Fibroblast of the conjunctiva (primary cell): ENCODE measurements at regions not wholly inside any gene's neighbourhood (a gene's known extent, or its start where the extent isn't known, plus 50 kb on each side); places are given as distances from the start of the nearest gene placed in this dataset.
"Not testable (repeated sequence)": the region's sequence is repeated elsewhere in the genome, so short reads cannot be mapped to it uniquely, and the experiment has no call there.

ENCODE experiments used
- DNase-seq: peaks from one replicate; pipeline ENCODE4 v3.0.0-alpha.2; 2010; ENCODE audit warnings: low read depth

DNA sequence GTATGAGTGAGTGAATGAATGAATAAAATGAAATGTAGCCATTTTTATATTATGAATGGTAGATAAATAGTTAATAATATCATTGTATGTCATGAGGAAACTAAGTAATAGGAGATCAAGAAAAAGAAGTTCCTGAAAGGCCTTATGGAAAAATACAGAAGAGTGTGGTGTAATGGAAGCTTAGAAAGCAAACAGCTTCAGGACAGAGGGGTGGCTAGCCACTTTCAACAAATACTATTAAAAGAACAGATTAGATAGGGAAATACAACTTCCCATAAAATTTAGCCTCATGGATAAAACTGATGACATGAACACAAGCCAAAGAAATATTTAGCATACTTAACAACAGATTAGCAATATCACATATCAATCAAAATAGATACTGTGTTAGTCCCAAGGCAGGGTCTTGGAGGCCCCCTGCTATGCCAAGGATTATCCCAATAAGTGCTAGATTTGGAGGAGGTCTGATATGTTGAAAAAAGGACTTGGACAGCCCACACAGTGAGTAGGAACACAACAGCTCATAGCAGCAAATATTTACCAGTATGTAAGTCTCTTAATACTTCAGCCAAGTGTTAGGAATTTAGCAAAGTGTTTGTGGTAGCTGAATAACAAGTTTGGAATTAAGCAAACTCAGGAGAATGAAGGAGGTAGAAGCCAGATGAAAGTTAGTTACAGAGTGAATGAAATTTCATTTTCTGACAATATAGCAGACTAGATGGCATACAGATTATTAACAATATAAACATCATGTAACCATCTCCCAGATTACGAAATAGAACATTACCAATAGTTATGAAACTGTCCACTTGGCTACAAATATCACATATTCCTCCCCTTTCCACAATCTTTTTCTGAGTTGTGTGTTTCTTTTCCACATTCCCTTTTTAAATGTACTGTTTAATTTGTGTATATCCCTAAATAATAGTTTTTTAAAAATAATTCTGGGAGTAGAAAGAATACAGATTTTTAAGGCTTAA lies 1632.0 kb downstream of the PCDH9 start:
- peak; percentile 57 for DNase-seq

DNA sequence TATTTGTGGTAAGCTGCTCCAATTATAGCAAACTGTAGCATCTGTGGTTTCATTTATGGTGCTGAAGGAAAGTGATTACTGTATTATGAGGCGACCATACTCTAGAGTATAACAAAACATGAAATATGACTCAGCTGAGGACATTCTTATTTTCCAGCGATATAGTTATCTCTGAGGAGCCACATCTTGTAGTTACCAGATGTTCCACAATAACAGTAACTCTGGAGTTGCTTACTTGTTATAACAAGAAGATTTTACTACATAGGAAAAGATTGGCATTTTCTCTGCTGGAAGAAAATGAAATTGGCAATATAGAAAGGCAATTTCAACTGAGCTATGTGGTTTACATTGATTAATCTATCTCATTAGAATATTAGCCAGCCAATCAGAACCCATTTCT lies 1634.2 kb downstream of the PCDH9 start:
- DNase-seq = no peak

DNA sequence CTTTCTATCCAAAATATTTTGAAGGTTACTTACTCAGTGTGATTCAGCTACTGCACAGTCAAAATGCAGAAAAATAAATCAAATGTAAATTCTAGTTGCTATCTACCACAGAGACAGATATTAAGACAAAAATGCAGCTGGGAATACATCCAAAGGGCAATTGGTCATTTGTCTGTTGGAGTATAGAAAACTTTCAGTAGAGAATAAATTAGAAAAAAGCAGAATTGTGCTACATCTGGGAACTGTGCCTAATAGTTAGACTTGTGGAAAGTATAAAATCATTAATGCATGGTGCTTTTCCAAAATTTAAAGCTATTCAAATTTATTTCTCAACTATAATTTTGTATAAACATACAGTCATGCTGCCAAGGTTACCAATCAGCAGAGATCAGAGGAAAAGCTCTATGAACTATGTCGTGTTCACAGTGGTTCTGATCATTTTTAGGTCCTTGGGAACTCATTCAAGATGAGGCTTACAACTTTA lies 1635.8 kb downstream of the PCDH9 start:
- peak; percentile 26 for DNase-seq

DNA sequence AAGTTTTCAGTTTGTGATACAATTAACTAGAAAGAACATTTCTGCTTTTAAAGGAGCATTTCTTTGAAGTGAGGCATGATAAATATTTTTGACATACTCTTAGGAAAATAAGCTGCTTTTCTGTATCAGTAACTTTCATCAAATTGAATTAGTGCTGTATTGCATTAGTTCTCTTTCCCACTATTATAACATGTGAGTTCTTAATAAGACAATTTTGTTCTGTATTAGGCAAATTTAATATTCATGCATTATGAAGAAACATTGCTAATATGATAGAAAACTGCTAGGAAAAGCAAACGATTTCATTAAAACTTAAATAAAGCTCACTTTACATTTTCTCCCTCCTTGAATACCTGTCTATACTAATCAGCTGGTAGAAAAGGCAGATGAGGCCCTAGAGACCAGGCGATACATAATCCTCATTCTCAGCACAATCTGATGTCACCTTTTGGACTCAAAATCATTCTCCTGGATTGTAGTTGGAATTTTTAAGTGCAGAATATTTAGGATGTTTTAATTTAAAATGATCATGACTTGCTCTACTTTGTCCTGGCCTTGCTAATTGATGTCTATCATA lies 1636.8 kb downstream of the PCDH9 start:
- DNase-seq = no peak

DNA sequence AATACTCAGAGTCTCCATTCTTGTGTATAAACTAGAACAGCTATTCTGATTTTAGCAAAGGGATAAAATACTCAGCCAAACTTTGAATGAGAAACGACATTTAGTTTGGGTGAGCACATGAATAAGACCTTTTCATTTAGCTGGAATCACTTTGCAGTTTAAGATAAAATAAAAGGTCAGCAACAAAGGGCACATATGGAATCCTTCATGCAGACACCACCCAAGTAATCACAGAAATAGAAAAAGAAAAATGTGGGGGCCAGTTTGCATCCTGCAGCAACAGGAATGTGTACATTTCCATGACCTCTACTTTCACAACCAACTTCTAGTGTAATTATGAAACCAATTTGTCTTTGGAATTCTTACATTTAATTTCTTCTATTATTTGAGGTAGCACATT lies 1637.4 kb downstream of the PCDH9 start:
- DNase-seq = no peak

DNA sequence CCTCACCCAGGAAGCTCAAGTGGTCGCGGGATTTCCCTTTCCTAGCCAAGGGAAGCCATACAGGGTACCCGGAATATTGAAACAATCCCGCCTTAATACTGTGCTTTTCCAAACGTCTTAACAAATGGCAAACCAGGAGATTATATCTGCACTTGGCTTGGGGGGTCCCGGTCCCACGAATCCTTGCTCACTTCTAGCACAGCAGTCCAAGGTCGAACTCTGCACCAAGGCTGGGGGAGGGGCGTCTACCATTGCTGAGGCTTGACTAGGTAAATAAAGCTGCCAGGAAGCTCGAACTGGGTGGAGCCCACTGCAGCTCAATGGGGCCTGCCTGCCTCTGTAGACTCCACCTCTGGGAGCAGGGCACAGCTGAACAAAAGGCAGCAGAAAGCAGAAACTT lies 1644.8 kb downstream of the PCDH9 start:
- no peak for DNase-seq

DNA sequence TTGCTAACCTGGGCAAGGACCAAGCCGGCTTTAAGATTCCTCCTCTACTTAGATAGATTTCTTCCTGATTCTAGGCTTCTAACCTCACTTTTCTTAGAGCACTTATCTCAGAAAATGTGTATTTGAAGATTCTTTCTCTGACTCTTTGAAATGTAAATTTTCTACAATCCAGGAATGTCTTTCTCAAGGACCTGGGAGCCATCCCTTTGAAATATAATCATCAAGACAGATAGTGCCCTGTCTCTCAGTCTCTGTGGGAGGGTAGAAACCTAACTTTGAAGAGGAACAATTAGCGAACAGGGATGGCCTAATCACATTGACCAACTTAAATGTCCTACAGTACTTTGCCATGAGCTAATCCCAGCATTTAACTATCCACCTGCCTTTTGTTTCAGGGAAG lies 1646.0 kb downstream of the PCDH9 start:
- no peak for DNase-seq

DNA sequence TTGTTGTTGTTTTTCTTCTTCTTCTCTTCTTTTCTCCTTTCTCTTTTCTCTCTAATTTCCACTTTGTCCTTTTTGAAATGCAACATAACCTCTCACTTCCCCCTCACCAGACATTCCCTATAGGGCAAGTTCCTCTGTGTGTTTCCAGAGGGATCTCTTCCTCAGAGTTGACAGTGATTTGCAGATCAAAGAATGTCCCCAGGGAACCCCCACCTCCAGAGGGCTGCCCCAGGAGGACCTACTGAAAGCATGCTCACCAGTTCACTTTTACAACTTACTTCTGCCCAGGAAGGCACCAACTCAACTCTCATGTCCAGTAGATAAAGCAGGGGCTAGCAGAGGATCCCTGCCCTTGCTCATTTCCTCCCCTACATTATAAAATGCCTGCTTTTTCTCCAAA lies 1648.0 kb downstream of the PCDH9 start:
- DNase-seq = no peak

DNA sequence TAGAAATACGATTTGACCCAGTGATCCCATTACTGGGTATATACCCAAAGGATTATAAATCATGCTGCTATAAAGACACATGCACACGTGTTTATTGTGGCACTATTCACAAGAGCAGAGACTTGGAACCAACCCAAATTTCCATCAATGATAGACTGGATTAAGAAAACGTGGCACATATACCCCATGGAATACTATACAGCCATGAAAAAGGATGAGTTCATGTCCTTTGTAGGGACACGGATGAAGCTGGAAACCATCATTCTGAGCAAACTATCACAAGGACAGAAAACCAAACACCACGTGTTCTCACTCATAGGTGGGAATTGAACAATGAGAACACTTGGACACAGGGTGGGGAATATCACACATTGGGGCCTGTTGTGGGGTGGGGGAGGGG lies 1665.6 kb downstream of the PCDH9 start:
- DNase-seq = not testable (repeated sequence)

DNA sequence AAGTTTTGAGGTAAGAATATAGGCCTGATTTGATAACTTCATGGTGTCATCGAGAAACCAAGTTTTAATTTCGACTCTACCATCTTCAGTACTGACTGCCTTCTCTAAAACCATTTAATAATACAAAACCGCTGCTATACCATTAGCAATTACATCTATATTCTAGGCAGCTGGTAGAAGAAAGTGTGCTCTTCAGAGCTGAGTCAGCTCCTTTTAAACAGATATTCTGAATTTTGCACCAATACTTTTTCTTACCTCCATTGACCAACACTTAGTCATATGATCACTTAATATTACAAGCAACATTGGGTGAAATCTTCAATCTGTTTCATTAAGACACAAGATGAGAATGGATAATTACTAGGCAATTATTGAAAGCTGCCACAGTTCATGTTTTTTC lies 1667.8 kb downstream of the PCDH9 start:
- no peak for DNase-seq

DNA sequence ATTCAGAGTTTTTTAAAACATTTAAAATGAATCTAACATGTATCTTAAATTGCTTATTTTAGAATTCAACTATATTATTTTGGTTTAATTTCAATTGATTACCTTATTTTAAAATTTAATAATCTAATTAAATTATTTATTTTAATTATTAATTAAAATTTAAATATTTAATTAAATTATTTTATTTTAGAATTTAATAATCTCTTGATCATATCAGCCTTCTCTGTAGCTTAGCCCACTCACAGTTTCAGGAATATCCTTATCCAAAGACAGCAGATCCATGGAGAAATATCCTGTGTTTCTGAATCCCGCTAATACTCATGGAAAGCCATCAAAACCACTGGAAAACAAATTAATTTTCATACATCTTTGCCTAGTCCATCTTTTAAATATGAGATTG lies 1669.2 kb downstream of the PCDH9 start:
- DNase-seq = no peak

DNA sequence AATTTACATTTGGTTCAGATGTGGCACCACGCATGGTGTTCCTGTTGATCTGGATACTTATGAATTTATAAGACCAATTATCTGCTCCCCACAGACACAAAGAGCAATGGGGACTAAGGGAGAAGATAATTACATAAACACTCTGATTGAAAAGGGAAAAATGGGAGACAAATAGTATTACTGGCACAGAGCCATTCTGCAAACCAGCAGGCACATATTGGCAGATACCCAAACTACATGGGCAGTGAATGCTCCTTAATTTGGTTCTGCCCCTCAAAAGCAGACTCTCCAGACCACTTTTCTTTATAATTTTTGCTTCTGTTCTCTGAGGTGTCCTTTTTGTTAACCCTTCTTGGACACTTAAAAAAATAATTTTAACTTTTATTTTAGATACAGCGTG lies 1674.2 kb downstream of the PCDH9 start:
- no peak for DNase-seq

DNA sequence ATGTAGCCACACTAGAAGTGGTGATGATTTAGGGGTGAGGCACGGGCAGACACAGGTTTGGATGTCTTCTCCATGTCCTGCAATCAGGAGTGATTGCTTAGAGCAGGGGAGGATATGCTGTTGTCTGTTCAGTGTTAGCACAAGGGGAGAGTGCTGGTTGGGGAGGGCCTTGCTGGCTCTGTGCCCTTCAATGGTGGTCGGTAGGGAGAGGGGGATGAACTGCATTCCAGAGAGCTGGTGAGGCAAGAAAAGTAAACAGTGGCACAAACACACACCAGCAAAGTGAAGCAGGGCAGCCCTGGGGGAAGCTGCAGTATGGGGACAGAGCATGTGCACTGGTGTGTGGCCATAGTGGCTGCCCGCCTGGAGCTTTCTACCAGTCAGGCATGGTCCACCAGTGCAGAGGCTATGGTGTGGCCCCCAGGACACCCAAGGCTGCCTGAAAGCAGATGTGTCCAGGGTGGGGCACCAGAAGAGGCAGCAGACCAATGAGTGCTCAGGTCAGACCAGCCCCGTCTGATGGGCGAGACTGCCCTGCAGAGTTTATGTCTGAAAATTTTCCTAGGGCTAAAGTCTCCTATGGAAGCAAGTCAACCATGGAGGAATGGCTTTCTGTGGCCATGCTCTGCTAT lies 1676.9 kb downstream of the PCDH9 start:
- no peak for DNase-seq

DNA sequence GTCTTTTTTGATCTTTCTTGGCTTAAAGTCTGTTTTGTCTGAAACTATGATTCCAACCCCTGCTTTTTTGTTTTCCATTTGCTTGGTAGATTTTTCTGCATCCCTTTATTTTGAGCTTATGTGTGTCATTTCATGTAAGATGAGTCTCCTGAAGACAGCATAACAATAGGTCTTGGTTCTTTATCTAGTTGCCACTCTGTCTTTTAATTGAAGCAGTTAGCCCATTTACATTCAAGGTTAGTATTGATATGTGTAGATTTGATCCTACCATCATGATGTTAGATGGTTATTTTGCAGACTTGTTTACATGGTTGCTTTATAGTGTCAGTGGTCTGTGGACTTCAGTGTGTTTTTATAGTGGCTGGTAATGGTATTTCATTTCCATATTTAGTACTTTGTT lies 1678.9 kb downstream of the PCDH9 start:
- DNase-seq = no peak

DNA sequence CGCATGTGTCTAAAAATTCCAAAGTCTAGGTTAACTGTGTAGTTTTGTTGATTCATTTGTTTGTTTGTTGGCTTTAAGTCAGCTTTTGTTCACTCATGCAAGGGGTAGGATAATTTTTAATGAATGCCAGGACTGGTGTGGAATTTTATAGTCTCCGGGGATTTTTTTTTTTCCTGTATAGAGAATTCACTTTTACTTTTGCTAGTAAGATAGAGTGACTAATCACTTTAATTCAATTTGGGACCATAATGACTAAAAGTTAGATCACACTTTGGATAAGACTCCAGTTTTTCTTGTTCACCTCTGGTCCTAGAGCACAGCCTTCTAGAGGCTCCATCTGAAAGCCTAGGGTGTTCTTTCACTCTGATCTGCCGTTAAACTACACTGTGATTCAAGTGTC lies 1690.0 kb downstream of the PCDH9 start:
- DNase-seq = peak; percentile 37

DNA sequence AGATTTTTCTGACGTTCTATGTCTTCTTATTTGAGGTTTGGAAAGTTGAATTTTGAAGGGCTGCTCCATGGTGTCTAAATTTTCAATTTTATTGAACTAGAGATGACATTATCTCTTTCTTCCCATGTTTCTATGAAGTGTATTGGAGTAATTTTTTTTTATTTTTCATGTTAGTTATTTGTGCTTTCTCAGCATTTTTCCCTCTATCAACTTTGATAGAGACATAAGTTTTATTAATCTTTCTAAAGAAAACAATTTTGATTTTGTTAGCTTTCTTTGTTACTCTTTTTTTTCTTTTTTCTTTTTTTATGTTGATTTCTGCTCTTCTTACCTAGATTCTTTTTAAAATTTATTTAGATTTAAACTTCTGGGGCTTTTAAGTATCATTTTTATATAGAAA lies 1694.8 kb downstream of the PCDH9 start:
- no peak for DNase-seq

DNA sequence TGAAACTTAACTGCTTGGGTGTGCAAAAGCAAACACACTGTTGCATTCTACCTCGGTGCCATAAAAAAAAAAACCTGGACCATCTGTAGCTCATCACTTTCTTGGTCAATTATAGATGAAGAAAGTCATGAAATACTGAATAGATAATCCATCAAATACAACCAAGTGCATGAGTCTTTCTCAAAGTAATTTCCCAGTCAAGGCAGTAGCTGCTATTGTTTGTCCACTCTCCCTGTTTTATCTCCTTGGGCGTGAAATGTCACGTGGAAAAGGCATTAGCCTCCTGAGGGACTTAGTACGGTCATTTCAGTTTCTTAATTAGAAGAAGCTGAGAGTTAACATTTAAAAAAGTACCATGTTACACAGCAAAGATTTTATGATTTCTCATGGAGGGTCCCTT lies 1697.9 kb downstream of the PCDH9 start:
- DNase-seq = no peak

DNA sequence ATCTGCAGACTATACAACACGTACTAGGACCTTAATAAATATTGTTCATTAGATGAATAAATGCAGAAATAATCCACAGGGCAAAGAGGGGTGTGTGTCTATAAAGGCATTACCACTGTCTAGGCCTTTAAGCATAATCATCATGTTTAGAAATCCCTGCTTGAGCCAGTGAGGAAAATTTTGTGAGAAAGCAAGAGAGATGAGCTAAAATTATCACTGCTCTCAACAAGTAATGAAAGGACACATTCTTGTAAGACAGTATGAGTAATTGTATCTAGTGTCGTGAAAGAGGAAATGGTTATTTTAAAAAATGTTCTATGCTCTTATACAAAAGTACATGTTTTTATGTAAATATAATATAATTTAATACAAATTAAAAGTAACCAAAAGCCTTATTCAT lies 1699.4 kb downstream of the PCDH9 start:
- DNase-seq = no peak

DNA sequence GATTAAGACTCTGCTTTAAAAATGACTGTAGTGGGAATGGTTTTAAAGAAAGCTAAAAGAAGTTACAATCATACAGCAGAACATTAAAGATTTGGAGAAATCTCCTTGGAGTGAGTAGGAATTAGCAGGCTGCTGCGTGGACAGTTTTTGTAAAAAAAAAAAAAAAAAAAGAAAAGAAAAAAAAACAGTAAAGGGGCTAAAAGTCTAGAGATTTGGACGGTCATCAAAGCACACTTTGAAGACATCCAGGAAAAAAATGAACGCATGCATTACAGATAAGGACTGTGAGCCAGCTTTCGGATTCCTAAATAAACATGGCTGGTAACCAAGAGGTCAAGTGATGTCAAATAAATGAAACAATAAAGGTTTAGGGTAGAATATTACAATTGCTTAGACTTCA lies 1700.6 kb downstream of the PCDH9 start:
- no peak for DNase-seq

DNA sequence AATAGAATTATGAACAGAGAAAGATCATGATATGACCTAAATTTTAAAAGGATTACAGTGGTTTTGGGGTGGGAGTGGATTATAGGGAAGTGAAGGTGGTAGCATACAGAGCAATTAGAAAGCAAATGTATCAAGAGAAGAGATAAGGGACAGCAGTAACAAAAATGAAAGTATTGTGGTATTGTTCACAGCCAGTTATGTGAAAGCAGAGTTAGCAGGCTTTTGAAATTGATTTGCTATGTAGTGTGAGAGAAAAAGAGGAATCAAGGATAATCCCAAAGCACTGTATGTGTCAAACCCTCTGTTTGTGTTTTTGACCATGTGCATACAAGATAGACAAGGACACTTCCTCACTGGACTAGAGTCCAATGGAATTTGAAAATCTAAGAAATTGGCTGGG lies 1721.4 kb downstream of the PCDH9 start:
- no peak for DNase-seq

DNA sequence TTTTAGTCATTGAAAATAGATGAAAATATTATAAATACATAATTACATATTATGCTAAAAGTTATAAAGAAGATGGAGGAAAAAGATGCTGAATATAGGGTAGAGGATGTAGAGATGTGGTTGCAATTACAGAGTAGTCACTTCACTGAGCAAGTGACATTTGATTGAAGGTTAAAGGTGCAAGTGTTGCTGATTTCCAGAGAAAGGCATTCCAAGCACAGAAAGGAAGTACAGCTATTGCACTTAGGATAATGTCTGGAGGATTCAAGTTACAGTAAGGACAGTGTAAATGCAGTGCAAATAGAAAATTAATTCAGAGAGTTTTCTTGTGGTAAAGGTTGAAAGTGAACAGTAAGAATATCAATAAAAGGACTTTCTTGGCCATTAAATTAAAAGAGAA lies 1721.8 kb downstream of the PCDH9 start:
- no peak for DNase-seq

DNA sequence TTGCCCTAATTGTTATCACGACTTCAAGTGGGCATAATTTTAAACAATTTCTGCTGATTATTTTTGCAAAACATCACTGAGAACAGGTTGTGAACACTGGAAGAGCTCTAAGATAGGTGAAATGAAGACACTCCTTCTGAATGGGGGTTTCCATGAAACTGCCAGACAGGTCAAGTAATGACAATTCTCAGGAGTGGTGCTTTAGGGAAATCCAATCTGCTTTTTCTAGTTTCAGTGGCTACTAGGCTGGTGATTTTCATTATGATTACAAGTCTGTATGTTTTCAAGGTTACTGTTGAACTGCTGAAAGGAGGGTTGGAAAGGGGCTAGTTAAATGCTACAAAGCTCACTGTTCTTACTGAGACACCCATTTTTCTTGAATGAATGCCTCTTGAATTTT lies 1724.2 kb downstream of the PCDH9 start:
- no peak for DNase-seq

DNA sequence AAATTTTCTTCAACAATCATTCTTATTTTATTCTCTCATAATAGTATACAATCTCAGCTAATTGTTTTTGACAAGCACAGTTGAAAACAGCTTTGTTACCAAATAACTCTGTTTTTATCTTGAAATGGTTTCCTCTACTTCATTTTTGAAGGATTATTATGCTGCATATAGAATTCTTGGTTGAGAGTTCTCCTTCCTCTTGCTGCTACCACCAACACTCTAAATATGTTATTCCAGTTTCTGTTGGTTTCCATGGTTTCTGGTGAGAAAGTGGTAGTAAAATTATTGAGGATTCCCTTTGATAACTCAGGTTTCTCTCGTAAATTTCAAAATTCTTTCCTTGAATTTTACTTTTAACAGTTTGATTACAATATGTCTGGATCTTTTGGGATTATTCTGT lies 1725.9 kb downstream of the PCDH9 start:
- DNase-seq = no peak
